ENCODE measurements at regions not wholly inside any gene's neighbourhood (a gene's known extent, or its start where the extent isn't known, plus 50 kb on each side); places are given as distances from the start of the nearest gene placed in this dataset.
"Not testable (repeated sequence)": the region's sequence is repeated elsewhere in the genome, so short reads cannot be mapped to it uniquely, and the experiment has no call there.

DNA sequence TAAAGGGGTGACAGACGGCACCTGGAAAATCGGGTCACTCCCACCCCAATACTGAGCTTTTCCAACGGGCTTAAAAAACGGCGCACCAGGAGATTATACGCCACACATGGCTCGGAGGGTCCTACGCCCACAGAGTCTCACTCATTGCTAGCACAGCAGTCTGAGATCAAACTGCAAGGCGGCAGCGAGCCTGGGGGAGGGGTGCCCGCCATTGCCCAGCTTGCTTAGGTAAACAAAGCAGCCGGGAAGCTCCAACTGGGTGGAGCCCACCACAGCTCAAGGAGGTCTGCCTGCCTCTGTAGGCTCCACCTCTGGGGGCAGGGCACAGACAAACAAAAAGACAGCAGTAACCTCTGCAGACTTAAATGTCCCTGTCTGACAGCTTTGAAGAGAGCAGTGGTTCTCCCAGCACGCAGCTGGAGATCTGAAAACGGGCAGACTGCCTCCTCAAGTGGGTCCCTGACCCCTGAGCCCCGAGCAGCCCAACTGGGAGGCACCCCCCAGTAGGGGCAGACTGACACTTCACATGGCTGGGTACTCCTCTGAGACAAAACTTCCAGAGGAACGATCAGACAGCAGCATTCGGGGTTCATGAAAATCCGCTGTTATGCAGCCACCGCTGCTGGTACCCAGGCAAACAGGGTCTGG lies 162.8 kb upstream of the GJE1 start:
- not testable (repeated sequence) for DNase-seq

- DNase-seq, result no peak
These were observed 163.5 kb upstream of the GJE1 start for GRCh38 chr6:141969201-141969600.

GRCh38 chr6:141968632-141969031 lies 164.1 kb upstream of the GJE1 start:
- no peak for DNase-seq

DNA sequence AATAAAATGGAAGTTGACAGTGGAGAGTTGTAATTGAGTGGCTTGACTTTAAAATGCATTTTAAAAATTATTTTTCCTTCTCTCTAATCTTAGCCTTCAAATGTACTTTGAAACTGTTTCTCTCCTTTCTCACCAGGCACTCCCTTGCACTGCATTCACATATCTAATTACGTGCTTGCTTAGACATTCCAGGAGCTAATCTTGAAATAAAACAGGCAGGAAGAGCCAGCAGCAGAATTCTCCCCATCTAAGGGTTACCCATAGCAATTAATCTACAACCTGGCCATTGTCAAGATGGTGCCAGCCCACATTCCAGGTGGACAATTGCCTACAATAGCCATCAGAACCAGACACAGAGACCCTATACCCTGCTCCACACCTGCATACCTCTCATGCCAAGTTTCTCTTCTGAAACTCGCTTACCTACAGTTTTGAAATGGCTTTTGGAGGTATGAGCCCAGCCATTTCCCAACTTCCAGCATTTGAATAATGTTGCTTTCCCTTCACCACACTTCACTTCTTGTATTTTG lies 167.6 kb upstream of the GJE1 start:
- DNase-seq, result no peak

DNA sequence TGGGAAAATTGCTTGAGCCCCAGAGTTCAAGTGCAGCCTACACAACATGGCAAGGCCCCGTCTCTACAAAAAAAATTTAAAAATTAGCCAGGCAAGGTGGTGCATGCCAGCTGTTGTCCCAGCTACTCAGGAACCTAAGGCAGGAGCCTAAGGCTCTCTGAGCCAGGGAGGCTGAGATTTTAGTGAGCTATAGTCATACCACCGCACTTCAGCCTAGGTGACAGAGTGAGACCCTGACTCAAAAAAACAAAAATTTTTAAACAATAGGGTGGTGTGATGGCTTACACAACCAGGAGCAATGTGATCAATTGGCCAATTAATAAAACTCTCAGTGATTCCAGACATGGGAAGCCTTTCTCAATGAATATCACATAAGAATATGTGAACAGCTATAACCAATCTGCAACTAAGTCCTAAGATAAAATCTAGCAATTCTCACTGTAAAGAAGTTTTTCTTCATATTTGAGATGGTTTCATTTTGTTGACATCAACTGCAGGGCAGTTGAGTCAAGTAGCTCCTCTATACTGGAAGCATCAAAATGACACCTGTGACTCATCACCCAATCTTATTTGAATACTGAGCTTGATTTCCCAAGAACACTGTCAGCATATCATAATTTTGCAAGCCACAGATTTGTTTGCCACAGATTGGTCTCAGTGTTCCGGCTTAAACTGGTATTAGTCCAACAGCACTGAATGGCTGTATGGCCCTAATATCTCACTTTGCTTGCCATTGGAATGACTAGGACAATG lies 169.0 kb upstream of the GJE1 start:
- DNase-seq, result no peak

DNA sequence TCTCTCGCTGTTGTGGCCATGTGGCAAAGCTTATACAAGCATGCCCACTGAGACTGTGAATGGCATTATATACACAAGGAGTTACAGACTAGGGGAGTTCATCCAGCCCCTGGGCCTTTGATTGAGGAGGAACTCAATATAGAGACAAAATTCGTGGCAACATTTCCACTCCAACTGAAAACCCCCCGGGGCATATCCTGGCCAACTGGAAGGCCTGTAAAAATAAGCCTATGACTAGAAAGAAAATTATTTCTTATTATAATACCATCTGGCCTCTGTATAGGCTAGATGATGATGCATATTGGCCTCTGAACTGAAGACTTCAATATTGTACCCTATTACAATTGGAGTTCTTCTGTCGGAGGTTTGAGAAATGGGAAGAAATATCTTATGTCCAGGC lies 175.5 kb upstream of the GJE1 start:
- DNase-seq, result no peak

DNA sequence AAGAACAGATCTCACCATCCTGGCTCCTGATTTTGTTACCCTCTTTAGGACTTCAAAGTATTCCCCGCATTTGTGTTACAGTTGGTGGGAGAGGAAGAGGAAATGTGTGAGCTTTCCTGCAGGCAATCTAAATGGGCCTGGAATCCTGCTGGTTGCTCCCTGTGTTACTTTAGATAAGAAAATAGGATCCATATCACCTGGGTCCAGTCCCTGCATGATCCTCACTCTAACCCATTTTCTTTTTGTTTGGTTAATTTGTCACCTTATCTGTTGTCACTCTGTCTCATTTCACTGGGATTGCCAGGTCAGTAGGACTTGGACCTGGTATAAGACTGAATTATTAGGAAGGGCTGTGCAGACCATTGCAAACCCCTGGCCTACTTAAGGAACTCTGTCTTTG lies 175.9 kb upstream of the GJE1 start:
- DNase-seq, result no peak

DNA sequence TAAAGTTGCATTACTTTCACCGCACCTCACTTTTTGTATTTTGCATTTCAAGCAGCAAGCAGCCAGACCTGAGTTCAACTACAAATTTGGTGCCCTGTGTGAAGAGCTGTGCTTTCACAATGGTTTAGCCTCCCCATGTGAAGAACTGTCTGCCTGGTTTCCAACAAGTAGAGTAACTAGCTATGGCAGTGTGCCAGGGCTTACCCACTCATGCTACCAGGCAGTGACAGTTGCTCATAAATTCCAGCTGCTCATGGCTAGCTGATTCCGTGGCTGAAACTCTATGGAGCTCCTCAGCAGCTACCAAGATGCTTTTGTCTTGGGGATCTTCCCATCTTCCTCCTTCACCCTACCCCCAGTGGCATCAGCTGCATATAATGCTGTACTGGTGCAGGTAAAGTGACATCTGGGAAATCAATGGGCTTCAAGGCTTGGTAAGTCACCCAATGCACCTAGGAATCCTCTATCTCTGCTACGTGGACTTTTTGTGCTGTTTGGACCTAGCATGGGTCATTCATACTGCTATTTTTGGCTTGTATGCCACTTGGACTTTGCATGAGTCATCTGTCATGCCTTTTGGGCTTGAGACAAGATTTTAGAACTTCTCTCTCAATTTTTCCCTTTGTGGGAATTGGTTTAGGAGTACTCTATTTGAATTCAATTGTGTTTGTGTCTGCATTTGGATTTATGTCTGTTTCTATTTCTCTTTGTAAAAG lies 176.5 kb upstream of the GJE1 start:
- no peak for DNase-seq

GRCh38 chr6:141953072-141953471 lies 179.7 kb upstream of the GJE1 start:
- no peak for DNase-seq

GRCh38 chr6:141946502-141946901 lies 186.2 kb upstream of the GJE1 start:
- no peak for DNase-seq

DNA sequence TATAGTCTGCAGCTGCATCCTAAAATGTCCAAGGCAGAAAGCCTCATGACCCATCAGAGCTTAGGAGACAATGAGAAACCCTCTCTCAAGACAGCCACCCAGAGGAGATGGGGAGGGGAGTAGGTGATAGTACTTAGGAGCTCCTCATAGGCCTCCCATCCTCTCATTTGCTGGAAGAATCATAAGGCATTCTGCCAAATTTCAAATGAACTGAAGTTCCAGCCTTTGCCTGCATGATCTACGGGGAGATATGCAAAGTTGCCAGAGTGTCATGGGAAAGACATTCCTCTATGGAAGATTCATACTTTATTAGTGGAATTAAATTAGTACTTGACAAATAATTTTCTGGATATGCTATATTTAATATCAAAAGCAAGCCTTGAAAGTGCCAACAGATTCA lies 194.1 kb upstream of the GJE1 start:
- no peak for DNase-seq

GRCh38 chr6:141932685-141933084 lies 200.0 kb upstream of the GJE1 start:
- DNase-seq, result no peak

DNA sequence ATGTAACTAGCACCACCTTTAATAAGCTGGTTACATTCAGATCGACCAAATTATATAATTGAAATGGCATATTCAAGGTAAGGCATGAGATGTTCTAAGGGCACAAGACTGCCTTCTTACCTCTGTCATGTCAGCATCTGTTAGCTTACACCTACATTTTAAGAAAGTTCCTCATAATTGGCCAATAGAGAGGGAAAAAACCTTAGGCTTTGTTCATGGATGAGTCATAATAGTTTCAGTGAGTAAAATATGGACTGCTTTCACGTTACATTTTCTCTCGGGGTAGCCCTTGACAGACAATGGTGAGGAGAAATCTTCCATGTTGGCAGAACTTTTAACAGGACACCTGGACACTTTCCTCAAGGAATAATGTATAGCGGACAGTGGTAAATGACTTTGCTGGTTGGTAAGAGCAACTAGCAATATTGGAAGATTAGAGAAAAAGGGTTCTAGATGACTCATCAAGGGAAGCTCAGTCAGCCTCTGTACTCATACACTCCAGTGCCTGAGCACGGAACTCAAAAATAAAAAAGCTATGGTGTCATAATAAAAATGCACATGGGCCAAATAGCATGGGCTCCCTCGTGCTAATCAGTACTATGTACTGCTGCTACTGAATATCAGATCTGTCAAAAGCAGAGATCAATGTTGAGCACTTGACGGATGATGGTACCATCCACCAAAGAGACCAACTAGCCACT lies 206.4 kb upstream of the GJE1 start:
- not testable (repeated sequence) for DNase-seq

DNA sequence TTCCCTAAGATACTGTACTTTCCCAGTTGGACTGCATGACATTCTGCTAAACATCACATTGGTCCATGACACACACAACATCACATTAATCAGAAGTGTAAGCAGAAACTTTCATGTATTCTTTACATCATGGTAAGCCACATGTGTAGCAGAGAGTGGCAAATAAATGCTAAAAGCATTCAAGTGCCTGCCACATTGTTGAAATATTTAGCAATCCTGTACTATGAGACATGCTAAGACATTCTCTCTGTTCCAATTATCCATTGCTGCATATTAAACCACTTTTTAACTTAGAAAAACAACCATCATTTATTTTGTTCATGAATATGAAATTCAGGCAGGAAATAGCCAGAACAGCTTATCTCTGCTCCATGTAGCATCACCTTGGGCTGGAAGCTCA lies 207.7 kb upstream of the GJE1 start:
- DNase-seq, result no peak

DNA sequence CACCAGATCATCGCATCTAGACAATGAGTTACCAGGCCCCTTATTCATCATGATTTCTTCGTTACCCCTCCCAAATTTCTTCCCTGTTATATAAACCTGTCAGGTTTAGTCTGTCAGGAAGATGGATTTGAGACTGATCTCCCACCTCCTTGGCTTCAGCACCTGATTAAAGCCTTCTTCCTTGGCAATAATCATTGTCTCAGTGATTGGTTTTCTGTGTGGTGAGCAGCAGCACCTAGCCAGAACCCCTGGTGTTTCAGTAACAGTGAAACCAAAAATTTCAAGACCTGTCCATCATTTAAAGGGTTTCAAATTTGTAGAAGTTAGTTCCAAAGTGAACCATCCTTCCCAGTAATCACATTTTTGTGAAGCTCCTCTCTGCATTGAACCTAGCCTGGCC lies 209.8 kb upstream of the GJE1 start:
- DNase-seq, result no peak

DNA sequence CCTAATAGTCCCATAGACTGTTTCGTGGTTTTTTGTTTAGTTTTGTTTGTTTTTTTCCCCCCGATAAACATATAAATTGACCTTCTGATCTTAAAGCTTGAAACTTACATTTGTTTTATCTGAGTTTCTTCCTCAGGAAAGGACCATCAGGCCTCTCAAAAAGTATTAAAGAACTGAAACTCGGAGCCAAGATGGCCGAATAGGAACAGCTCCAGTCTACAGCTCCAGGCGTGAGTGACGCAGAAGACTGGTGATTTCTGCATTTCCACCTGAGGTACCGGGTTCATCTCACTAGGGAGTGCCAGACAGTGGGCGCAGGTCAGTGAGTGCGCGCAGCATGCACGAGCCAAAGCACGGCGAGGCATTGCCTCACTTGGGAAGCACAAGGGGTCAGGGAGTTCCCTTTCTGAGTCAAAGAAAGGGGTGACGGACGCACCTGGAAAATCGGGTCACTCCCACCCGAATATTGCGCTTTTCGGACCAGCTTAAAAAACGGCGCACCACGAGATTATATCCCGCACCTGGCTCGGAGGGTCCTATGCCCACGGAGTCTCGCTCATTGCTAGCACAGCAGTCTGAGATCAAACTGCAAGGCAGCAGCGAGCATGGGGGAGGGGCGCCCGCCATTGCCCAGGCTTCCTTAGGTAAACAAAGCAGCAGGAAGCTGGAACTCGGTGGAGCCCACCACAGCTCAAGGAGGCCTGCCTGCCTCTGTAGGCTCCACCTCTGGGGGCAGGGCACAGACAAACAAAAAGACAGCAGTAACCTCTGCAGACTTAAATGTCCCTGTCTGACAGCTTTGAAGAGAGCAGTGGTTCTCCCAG lies 215.8 kb upstream of the GJE1 start:
- not testable (repeated sequence) for DNase-seq

GRCh38 chr6:141914646-141915045 lies 218.1 kb upstream of the GJE1 start:
- DNase-seq, result no peak

GRCh38 chr6:141906569-141907080 lies 226.1 kb upstream of the GJE1 start:
- no peak for DNase-seq

- DNase-seq, result no peak
These were observed 242.1 kb upstream of the GJE1 start for GRCh38 chr6:141890661-141891060.

DNA sequence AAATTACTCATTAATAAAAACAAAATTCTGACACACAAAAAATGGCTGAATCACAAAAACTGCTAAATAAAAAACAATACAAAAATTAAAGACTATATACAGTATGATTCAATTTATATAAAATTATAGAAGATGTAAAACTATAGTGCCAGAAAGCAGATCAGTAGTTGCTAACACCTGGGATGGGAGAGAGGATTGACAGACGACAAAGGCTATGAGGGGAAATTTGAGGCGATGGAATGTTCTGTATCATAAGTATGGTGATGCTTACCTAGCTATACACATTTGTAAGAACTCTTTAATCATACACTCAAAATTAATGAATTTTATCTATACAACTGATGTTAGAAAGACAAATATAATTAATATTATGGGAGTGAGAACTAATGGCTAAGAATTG lies 247.9 kb upstream of the GJE1 start:
- DNase-seq, result no peak

DNA sequence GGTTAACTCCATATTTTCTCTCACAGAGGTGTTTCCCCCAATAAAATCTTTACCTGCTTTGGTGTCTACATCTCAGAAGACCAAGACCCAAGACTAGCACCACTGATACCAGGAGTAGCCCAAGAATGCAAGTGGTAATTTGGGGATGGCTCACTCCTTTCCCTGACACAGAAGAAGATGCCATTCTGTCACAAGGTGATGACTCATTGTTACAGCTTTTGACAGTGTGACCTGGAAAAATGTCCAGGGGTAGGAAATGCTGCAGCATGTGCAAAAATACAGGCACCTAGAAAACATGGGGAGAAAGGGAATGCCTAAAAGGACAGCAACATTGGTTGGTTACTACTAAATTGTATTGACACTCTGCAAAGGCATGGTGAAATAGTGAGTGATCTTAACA lies 254.0 kb upstream of the GJE1 start:
- no peak for DNase-seq

All from NCI-H1436 treated with DMSO at 0.1 percent for 48 hours (cell line).